COLO829 (cell line): ENCODE measurements at regions not wholly inside any gene's neighbourhood (a gene's known extent, or its start where the extent isn't known, plus 50 kb on each side); places are given as distances from the start of the nearest gene placed in this dataset.
"Not testable (repeated sequence)": the region's sequence is repeated elsewhere in the genome, so short reads cannot be mapped to it uniquely, and the experiment has no call there.

Source experiments
- DNase-seq: peaks from one replicate; pipeline ENCODE4 v3.0.0; 2012; ENCODE audit warnings: low spot score

DNA sequence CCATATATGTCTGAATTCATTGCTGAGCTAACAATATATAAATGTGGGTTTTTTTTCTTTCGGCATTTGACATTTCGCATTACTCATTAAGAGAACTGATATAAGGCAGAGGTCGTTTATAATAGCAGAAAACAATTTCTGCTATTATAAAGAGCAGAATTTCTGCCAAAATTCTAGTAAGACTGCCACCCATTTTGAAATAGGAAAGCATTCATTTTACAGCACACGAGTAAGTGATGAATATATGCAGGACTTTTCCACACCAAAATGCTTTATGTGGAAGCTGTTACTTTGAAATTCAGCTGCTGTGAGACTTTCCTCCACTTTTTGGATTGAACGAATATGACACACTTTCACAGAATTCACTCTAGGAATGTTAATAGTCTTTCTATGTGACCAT, 610.9 kb upstream of the MAN1A1 start:
- no peak for DNase-seq

DNA sequence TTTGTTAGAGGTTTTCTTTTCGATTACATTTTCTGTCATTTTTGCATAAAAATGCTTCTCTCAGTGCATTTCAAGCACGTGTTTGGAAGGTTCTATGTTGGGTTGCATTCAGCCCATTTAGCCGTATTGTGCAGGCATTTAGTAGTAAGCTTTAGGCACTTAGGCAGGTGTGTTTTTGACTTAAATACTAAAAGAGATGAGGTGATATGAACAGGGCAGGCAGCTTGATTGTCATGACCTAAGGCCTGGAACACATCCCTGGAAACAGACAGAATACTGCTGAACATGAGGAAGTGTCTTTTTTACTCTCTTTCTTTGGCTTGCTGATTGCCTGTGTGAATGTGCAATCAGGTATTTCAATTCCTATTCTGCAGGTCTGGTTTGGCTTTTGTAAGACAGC, 610.5 kb upstream of the MAN1A1 start:
- no peak for DNase-seq

DNA sequence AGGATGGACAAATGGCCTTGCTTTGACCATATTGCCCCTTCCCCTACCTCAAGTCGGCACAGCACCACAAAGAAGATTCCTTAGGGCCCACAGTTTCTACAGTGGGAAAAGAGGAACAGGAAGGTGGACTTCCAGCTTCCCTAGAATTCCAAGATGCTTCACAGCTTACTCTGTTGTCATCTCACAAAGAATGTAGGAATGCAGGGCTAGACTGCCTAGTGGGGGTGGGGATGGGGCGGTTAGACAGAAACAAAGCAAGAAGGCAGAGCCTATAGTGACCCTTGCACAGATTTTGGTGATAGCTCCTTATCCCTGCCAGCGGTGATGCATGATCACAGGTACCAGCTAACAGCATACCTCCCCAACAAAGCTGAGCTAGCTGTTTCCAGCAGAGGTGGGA, 607.6 kb upstream of the MAN1A1 start:
- DNase-seq = no peak

GRCh38 chr6:119952696-119953095, 603.1 kb upstream of the MAN1A1 start:
- DNase-seq = no peak

- DNase-seq = no peak
Measured at GRCh38 chr6:119950681-119951080, 601.1 kb upstream of the MAN1A1 start.

DNA sequence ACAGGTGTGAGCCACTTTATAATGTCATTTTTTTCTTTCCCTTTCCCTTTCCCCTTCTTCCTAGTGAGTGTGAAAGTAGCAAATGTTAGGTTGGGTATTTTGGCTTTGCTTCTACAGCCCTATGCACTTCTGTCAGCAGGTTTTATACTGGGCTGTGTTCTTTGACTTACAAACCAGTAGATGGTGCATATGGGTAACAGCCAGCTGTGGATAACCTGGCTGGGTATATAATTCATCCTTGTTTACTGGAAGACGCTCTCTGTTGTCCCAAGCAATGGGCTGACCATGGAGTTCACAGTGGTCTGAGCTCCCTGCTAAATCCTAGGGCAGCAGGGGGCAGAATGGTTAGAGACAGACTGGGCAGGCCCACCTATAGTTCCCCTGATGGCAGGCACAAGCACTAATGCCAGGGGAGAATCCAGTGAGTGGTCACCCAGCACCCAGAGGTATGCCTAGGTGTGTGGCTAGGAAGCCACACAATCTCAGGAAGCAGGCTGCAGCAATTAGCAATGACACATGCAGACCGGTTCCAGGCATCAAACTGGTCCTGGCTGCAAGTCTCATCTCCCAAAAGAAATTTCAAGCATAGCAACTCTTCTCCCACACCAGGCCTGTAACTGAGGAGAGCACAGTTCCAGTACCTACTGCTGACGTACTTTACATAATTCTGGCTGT, 592.7 kb upstream of the MAN1A1 start:
- no peak for DNase-seq

GRCh38 chr6:119938752-119939151, 589.2 kb upstream of the MAN1A1 start:
- DNase-seq = no peak

DNA sequence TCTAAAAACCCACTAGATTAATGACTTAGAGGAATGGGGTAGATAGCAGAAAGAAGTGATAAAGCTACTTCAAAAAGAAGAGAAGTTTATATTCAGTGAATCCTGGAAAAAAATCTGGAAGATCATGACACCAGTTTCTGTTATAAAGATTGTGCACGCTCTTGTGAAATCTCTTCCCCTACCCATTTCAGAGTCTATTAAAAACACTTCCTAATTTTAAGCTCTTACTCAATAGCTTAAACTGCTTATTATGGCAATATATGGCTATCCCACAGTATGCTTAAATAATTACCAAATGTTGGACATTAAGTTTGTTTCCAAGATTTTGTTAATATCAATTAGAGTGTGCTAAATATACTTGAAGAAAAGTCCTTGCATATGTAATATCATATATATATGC, 585.3 kb upstream of the MAN1A1 start:
- no peak for DNase-seq

- DNase-seq = no peak
Measured at GRCh38 chr6:119929121-119929520, 579.6 kb upstream of the MAN1A1 start.

DNA sequence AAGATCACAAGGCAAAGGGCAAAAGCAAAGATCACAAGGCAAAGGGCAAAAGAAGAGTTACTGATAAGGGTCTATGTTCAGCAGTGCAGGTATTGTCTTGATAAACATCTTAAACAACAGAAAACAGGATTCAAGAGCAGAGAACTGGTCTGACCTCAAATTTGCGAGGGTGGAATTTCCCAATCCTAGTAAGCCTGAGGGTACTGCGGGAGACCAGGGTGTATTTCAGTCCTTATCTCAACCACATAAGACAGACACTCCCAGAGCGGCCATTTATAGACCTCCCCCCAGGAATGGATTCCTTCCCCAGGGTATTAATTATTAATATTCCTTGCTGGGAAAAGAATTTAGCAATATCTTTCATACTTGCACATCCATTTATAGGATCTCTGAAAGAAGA, 575.3 kb upstream of the MAN1A1 start:
- DNase-seq = not testable (repeated sequence)

GRCh38 chr6:119922814-119923213, 573.3 kb upstream of the MAN1A1 start:
- no peak for DNase-seq

DNA sequence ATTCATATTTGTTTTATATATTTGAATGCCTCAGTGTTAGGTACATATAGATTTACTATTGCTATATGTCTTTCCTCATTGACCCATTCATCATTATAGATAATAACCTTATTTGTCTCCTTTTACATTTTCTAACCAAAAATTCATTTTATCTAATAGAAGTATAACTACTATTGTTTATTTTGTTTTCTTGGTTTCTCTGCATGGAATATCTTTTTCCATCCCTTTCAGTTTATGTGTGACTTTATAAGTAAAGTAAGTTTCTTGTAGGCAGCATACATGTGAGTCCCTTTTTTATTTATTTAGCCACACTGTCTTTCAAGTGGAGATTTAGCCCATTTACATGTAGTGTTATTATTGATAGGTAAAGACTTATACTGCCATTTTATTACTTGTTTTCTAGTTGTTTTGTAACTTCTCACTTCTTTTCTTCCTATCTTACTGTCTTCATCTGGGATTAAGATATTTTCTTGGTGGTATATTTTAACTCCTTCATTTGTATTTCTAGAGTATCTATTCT, 572.0 kb upstream of the MAN1A1 start:
- no peak for DNase-seq

- DNase-seq = no peak
Measured at GRCh38 chr6:119917186-119917585, 567.6 kb upstream of the MAN1A1 start.

DNA sequence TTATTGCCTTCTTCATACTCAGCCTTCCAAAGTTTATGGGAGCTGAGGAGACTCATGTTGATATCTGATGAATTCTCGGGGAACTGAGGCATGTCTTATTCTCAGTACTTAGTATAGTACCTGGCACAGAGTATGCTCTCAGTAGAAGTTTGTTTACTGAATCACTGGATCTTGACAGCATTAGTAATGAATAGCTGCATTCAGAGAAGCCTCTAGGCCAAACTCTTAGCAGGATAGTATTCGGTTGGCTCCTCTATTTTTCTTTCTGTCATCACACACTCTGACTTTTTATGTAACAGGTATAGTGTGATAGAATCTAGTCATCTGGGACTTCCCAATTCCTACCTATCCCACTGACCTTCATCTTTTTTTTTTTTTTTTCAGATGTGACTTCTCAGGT, 566.4 kb upstream of the MAN1A1 start:
- no peak for DNase-seq

DNA sequence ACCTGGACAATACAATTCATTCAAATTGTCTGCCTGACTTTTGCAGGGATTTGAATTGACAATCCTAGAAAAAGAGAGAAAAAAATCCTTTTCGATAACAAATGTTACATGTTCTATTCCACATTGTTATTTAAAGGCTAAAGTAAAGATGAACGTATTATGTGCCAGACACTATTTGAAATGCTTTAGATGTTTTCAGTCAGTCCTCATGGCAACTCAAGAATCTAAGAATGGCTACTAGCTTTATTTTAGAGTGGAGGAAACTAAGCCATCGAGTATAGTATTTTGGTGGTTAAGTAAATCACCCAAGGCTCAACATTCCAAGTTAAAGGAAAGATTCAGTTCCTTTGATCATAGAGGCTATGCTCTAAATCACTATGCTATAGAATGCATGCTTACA, 558.6 kb upstream of the MAN1A1 start:
- DNase-seq = no peak

DNA sequence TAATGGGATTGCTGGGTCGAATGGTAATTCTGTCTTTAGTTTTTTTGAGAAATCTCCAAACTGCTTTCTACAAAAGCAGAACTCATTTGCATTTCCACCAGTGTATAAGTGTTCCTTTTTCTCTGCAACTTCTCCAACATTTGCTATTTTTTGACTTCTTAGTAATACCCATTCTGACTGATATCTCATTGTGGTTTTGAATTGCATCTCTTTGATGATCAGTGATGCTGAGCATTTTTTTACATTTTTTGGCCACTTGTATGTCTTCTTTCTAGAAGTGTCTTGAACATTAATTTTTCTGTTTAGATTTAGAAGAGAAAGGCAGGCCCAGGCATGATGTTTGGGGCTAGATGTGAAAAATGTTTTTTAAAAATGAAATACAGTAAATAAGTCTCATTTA, 553.1 kb upstream of the MAN1A1 start:
- no peak for DNase-seq

- no peak for DNase-seq
Measured at GRCh38 chr6:119896806-119897205, 547.2 kb upstream of the MAN1A1 start.

DNA sequence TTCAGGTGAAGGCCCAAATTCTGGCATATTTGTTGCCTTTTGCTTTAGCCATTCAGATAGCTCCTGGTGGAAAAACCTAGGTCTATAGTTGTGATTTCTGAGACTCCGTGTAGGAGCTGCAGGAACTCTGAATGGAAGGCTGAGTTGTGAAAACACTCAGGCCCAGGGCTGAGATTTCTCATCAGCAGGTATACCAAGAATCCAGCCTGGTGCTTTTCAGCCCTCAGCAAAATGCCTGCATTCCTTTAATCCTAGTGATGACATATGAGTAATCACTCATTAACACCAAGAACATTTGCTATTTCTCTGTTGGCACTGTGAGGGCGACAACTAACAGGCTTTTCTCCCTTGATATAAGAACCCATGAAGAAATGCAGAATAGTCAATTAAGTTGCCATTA, 546.1 kb upstream of the MAN1A1 start:
- DNase-seq = no peak

GRCh38 chr6:119894811-119895210, 545.2 kb upstream of the MAN1A1 start:
- no peak for DNase-seq

- DNase-seq = no peak
Measured at GRCh38 chr6:119891644-119892043, 542.1 kb upstream of the MAN1A1 start.

GRCh38 chr6:119891206-119891605, 541.6 kb upstream of the MAN1A1 start:
- no peak for DNase-seq

DNA sequence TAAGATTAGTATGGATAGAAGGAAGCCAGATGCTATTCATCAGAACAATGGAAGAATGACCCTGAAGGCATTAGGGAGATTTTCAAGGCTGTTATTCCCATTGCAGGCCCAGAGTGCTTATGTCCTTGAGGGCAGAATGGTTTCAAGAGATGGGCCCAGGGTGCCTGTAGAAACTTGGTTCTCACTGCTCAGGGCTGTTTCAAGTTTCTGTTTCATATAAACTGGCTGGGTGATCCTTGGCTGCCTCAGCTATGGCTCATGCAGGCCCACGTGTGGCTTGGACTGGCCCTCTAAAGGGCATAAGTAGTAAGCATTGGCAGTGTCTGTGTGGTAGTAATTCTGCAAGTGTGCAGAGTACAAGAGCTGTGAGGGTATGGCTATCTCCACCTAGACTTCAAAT, 540.9 kb upstream of the MAN1A1 start:
- DNase-seq = no peak

DNA sequence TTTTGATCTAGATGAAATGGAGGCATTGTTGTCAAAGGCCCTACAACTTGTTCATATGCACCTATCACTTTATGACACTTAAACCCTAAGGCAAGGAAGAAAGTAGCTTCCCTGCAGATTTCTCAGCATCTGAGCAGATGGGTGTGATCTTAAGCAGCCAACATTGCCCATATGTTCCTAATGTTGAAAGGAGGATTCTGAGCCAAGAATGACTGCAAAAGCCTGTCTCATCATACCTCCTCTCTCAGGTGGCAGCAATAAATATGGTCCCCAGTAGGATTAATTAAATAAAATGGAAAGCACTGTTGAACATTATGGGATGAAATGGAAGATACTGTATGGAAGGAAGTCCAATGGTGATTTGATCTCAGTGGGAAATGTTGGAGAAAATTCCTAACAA, 538.1 kb upstream of the MAN1A1 start:
- no peak for DNase-seq

DNA sequence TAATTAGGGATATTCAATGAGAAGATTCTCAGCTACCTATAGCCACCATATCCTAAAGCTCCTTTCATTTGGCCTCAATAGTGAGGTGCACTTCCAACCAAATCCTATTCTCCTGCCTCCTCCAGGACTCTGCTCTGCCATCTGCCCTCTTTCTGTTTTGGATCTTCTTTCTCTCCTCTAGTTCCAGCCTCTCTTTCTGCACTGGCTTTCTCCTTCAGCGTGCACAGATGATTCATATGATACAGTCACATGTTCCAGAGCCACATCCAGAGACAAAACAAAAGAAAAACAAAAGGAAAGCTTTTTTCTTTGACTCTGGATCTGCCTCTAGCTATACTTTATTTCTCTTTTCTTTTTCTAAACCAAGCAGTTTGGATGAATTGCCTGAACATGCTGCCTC, 531.9 kb upstream of the MAN1A1 start:
- DNase-seq = no peak

DNA sequence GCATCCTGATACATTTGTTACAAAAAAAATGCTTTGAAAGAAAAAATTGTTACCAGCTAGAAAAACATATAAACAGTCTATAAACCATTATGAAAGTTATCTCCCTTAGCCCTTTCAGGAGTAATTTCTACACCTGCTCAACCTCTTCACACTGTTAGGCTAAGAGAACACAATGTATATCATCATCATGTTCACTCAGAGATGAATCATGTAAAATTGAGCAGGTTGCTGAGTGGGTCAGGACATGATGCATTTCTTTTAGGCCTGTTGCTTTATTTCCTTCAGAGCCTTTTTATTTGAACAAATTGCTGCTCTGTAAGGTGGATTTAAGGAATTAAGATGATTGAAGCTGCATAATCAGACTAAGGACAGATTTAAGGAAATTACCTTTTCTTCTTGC, 531.3 kb upstream of the MAN1A1 start:
- DNase-seq = no peak
